HepG2 (cell line): ENCODE measurements at regions not wholly inside any gene's neighbourhood (a gene's known extent, or its start where the extent isn't known, plus 50 kb on each side); places are given as distances from the start of the nearest gene placed in this dataset.

Experiments
- GFI1 ChIP-seq: sonication (generic); formaldehyde crosslinking; IDR thresholded peaks from 2 replicates; pipeline ENCODE4 v1.5.0; 2020; ENCODE audit warnings: missing genetic modification reagents, mild to moderate bottlenecking, borderline replicate concordance
- GLI4 ChIP-seq: sonication (generic); formaldehyde crosslinking; IDR thresholded peaks from 2 replicates; pipeline ENCODE4 v1.5.1; 2020; ENCODE audit warnings: missing genetic modification reagents, mild to moderate bottlenecking, moderate library complexity, borderline replicate concordance
- KDM5B ChIP-seq: sonication (generic); formaldehyde crosslinking; IDR thresholded peaks from 2 replicates; pipeline ENCODE4 v1.4.0; 2020; ENCODE audit warnings: missing genetic modification reagents, mild to moderate bottlenecking, borderline replicate concordance
- MTA3 ChIP-seq: sonication (generic); formaldehyde crosslinking; IDR thresholded peaks from 2 replicates; pipeline ENCODE4 v1.4.0; 2020; ENCODE audit warnings: missing genetic modification reagents
- NCOA1 ChIP-seq: sonication (generic); formaldehyde crosslinking; IDR thresholded peaks from 2 replicates; pipeline ENCODE4 v1.9.0; 2021; ENCODE audit warnings: missing genetic modification reagents
- PAWR ChIP-seq: sonication (generic); formaldehyde crosslinking; IDR thresholded peaks from 2 replicates; pipeline ENCODE4 v1.4.0; 2020; ENCODE audit warnings: missing genetic modification reagents, mild to moderate bottlenecking, borderline replicate concordance
- PITX1 ChIP-seq: sonication (generic); formaldehyde crosslinking; IDR thresholded peaks from 2 replicates; pipeline ENCODE4 v1.5.1; 2020; ENCODE audit warnings: mild to moderate bottlenecking, missing genetic modification reagents
- RBM22 ChIP-seq: fragments of 200-400 bp; formaldehyde crosslinking; optimal IDR thresholded peaks from 2 replicates; pipeline ENCODE3; 2017; ENCODE audit warnings: mild to moderate bottlenecking, low read length, moderate library complexity
- SP140L ChIP-seq: sonication (generic); formaldehyde crosslinking; IDR thresholded peaks from 2 replicates; pipeline ENCODE4 v1.4.0; 2020; ENCODE audit warnings: missing genetic modification reagents, borderline replicate concordance
- ZGPAT ChIP-seq: IDR thresholded peaks from 2 replicates; pipeline ENCODE4 v1.6.1; 2016; ENCODE audit warnings: mild to moderate bottlenecking
- ZNF142 ChIP-seq: sonication (generic); formaldehyde crosslinking; IDR thresholded peaks from 2 replicates; pipeline ENCODE4 v1.4.0; 2020; ENCODE audit warnings: missing genetic modification reagents
- ZNF292 ChIP-seq: sonication (generic); formaldehyde crosslinking; IDR thresholded peaks from 2 replicates; pipeline ENCODE4 v1.8.1; 2022; ENCODE audit warnings: mild to moderate bottlenecking, low read depth, missing genetic modification reagents, borderline replicate concordance
- ZNF335 ChIP-seq: sonication (generic); formaldehyde crosslinking; IDR thresholded peaks from 2 replicates; pipeline ENCODE4 v1.4.0; 2020; ENCODE audit warnings: missing genetic modification reagents
- ZNF451 ChIP-seq: sonication (generic); formaldehyde crosslinking; IDR thresholded peaks from 2 replicates; pipeline ENCODE4 v1.5.0; 2020; ENCODE audit warnings: mild to moderate bottlenecking, missing genetic modification reagents
- ZNF576 ChIP-seq: sonication (generic); formaldehyde crosslinking; IDR thresholded peaks from 2 replicates; pipeline ENCODE4 v1.4.0; 2020; ENCODE audit warnings: mild to moderate bottlenecking, missing genetic modification reagents
- ZNF841 ChIP-seq: sonication (generic); formaldehyde crosslinking; IDR thresholded peaks from 2 replicates; pipeline ENCODE4 v1.8.1; 2023; ENCODE audit warnings: missing genetic modification reagents, borderline replicate concordance
- TF ChIP-seq, protein P1 (sequence below): sonication (generic); formaldehyde crosslinking; IDR thresholded peaks from 2 replicates; pipeline ENCODE4 v1.8.1; 2023; ENCODE audit warnings: mild to moderate bottlenecking, inconsistent platforms, moderate library complexity, missing genetic modification reagents, borderline replicate concordance
- TF ChIP-seq, protein P2 (sequence below): sonication (generic); formaldehyde crosslinking; IDR thresholded peaks from 2 replicates; pipeline ENCODE4 v1.4.0; 2020; ENCODE audit warnings: mild to moderate bottlenecking, missing genetic modification reagents
- TF ChIP-seq, protein P3 (sequence below): sonication (generic); formaldehyde crosslinking; IDR thresholded peaks from 2 replicates; pipeline ENCODE4 v1.5.1; 2020; ENCODE audit warnings: missing genetic modification reagents, mild to moderate bottlenecking, borderline replicate concordance

DNA sequence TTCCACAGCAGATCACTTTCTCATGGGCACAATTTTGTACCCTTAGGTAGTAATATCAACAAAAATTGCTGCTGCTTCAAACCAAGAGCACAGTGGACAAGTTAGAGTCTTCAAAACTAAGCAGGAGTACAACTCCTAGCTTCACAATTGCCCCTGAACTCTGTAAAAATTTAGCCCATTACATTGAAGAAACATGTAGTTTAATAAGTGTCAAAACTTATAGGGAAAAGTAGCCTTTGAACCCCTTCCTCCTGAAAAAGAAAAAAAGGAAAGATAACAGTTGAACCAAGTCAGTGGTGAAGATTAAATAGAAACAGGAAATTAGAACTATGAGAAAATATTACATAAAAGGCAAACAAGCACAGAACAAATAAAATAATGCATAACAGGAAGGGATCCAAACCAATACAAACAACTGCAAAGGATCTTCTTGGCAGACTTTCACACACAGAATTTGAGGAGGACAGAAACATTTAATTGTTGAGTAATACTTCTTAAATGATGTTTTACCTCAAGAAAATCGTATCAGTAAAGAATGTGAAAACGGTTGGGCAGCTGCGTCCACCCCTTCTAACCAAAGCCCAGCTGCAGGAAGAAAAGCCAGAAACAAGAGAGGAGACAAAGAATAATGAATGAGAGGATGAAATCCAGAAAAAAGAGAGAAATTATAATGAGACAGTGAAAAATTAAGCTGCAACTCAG is 636.0 kb downstream of the NR2F1-AS1 start (continued):
- TF ChIP-seq PITX1 (CRISPR knock-in tag) (no peak), GLI4 (no peak), KDM5B (no peak), ZNF335 (CRISPR knock-in tag) (no peak), SP140L (CRISPR knock-in tag) (no peak; the same call in 1 of the 2 replicates), ZNF576 (CRISPR knock-in tag) (no peak), ZGPAT (peak; percentile 85), NCOA1 (CRISPR knock-in tag) (no peak), GFI1 (CRISPR knock-in tag) (no peak), PAWR (CRISPR knock-in tag) (no peak), RBM22 (no peak), ZNF451 (no peak), MTA3 (CRISPR knock-in tag) (no peak), ZNF142 (no peak), ZNF841 (CRISPR knock-in tag) (peak; percentile 54; the same call in 1 of the 2 replicates), ZNF292 (no peak)
- TF ChIP-seq, protein P1, sequence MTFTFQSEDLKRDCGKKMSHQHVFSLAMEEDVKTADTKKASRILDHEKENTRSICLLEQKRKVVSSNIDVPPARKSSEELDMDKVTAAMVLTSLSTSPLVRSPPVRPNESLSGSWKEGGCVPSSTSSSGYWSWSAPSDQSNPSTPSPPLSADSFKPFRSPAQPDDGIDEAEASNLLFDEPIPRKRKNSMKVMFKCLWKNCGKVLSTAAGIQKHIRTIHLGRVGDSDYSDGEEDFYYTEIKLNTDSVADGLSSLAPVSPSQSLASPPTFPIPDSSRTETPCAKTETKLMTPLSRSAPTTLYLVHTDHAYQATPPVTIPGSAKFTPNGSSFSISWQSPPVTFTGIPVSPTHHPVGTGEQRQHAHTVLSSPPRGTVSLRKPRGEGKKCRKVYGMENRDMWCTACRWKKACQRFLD: no peak
- TF ChIP-seq, protein P2, sequence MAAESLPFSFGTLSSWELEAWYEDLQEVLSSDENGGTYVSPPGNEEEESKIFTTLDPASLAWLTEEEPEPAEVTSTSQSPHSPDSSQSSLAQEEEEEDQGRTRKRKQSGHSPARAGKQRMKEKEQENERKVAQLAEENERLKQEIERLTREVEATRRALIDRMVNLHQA (CRISPR knock-in tag): no peak
- TF ChIP-seq, protein P3, sequence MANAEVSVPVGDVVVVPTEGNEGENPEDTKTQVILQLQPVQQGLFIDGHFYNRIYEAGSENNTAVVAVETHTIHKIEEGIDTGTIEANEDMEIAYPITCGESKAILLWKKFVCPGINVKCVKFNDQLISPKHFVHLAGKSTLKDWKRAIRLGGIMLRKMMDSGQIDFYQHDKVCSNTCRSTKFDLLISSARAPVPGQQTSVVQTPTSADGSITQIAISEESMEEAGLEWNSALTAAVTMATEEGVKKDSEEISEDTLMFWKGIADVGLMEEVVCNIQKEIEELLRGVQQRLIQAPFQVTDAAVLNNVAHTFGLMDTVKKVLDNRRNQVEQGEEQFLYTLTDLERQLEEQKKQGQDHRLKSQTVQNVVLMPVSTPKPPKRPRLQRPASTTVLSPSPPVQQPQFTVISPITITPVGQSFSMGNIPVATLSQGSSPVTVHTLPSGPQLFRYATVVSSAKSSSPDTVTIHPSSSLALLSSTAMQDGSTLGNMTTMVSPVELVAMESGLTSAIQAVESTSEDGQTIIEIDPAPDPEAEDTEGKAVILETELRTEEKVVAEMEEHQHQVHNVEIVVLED (CRISPR knock-in tag): no peak
